GM13977 (cell line): ENCODE measurements at regions not wholly inside any gene's neighbourhood (a gene's known extent, or its start where the extent isn't known, plus 50 kb on each side); places are given as distances from the start of the nearest gene placed in this dataset.

Source experiments
- DNase-seq: peaks from one replicate; pipeline ENCODE4 v3.0.0; 2012; ENCODE audit warnings: low spot score
- in situ Hi-C: fragments of 300-500 bp; cut with MboI; formaldehyde crosslinking; loops from one replicate; pipeline ENCODE4 v1.12.0; 2022; ENCODE audit warnings: low sequenced_read_pairs, low pct_unique_long_range_greater_than_20kb, mixed read lengths, inconsistent platforms; ENCODE audit not compliant: unreplicated experiment
- TF ChIP-seq, protein P1 (sequence below): IDR thresholded peaks from 2 replicates; pipeline ENCODE4 v1.5.1; 2012; ENCODE audit warnings: mild to moderate bottlenecking, control low read depth; ENCODE audit not compliant: insufficient read depth; ENCODE audit errors: extremely low read depth, missing control alignments

DNA sequence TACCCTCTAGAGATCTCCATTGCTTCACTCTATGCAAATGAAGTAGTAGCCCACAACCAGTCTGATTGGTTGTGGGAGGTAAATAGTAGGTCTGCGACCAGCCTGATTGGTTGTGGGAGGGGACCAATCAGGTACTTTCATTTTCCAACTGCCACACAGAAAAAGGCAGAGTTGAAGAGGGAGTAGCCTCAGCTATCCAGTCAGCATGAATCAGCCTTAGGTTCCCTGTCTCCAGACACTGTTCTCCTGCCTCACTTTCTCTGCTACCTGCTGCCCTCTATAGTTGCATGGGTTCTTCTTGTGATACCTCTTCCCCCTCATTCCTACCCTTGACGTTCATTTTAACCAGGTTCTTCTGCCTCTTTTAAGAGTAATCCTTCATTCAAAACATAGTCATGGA lies 114.5 kb upstream of the LYZL1 start:
- TF ChIP-seq, protein P1, sequence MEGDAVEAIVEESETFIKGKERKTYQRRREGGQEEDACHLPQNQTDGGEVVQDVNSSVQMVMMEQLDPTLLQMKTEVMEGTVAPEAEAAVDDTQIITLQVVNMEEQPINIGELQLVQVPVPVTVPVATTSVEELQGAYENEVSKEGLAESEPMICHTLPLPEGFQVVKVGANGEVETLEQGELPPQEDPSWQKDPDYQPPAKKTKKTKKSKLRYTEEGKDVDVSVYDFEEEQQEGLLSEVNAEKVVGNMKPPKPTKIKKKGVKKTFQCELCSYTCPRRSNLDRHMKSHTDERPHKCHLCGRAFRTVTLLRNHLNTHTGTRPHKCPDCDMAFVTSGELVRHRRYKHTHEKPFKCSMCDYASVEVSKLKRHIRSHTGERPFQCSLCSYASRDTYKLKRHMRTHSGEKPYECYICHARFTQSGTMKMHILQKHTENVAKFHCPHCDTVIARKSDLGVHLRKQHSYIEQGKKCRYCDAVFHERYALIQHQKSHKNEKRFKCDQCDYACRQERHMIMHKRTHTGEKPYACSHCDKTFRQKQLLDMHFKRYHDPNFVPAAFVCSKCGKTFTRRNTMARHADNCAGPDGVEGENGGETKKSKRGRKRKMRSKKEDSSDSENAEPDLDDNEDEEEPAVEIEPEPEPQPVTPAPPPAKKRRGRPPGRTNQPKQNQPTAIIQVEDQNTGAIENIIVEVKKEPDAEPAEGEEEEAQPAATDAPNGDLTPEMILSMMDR: no peak

DNA sequence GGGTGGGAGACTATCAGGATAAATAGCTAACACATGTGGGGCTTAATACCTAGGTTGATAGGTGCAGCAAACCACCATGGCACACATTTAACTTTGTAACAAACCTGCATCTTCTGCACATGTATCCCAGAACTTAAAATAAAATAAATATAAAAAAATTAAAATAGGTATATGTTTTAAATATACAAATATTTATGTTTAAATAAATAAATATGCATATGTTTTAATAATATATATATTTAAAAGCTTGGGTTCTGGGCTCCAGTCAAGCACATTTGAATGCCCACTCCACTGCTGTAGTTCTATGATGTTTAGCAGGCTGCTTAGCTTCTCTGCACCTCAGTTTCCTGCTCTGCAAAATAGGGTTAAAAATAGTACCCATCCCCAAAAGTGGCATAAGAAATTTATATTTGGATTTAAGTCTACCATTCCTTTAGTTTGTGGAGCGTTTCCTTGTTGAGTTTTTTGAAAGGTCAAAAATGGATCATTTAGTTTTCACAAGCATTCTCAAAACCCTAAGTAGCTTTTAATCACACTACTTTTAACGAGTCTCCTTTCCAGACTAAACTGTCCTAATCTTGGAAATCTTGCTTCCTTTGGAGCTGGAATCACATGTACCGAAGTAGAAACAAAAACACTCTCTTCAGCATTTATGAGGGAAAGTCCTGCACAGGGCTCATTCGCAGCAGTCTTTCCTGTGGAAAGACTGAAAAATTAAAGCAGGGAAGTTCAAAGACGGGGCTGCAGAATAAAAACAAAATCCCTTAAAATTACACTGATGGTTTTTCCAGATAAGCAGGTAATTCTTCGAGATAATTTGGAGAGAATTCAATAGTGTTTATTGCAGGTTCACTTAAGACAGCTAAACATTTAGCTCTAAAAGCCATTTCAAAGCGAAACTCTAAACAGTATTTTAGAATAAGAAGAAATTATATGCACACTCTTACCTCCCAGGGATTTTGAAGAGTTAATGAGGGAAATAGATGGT lies 111.7 kb upstream of the LYZL1 start:
- DNase-seq: no peak
- in situ Hi-C loops: no loop called here
- TF ChIP-seq, protein P1: no peak

More for the DNA sequence above, 114.5 kb upstream of the LYZL1 start:
- in situ Hi-C loops: no loop called here
- no peak for DNase-seq

DNA sequence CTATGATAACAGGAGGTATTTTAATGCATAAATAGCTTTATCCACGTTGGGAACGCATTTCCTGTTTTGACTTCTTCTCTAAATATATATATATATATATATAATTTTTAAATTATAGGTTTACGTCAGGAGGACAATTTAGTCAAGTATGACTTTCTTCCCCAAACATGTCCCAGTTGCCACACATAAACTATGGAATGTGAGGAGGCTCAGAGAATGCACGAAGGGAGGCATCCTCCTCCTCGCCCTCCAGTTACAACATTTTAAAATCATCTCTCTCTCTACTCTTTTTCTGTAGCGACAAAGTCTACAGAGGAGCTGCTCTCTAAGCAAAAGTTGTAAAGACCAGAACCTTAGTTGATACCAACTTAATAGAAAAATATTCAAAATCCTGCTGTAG lies 106.9 kb upstream of the LYZL1 start:
- TF ChIP-seq, protein P1: no peak
- in situ Hi-C loops: no loop called here
- no peak for DNase-seq

GRCh38 chr10:29183301-29183945 lies 105.4 kb upstream of the LYZL1 start:
- in situ Hi-C loops: no loop called here
- DNase-seq: no peak
- TF ChIP-seq, protein P1: no peak

- TF ChIP-seq, protein P1: no peak
- in situ Hi-C loops: no loop called here
- no peak for DNase-seq
Observed at GRCh38 chr10:29184205-29185000, 104.5 kb upstream of the LYZL1 start.

DNA sequence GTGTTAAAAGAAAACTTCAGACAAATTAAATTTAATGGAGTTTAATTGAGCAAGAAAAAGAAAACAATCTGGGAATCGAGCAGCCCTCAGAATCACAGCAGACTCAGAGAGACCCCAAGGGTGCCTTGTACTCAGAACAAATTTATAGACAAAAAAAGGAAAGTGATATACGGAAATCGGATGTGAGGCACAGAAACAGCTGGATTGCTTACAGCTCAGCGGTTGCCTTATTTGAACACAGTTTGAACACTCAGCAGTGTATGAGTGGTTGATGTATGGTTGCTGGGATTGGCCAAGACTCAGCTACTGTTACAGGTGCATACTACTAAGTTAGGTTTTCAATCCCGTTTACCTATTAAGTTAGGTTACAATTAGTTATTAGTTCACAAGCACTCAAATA lies 103.8 kb upstream of the LYZL1 start:
- in situ Hi-C loops: no loop called here
- TF ChIP-seq, protein P1: no peak
- no peak for DNase-seq
